ENCODE measurements at regions not wholly inside any gene's neighbourhood (a gene's known extent, or its start where the extent isn't known, plus 50 kb on each side); places are given as distances from the start of the nearest gene placed in this dataset.

GRCh38 chr7:17242504-17242903, 55.9 kb upstream of the AHR start:
- DNase-seq = no peak

- no peak for DNase-seq
Observed at GRCh38 chr7:17244786-17245185, 53.7 kb upstream of the AHR start.

- DNase-seq = no peak
Observed at GRCh38 chr7:17247357-17247756, 51.1 kb upstream of the AHR start.

GRCh38 chr7:17248527-17248926, 49.9 kb upstream of the AHR start:
- DNase-seq = no peak
